DMS153 treated with DMSO at 0.1 percent for 48 hours (cell line): ENCODE measurements at regions not wholly inside any gene's neighbourhood (a gene's known extent, or its start where the extent isn't known, plus 50 kb on each side); places are given as distances from the start of the nearest gene placed in this dataset.

Experiments used
- DNase-seq: peaks from one replicate; lab custom pipeline; 2025; ENCODE audit not compliant: unreplicated experiment; lab: John Stamatoyannopoulos, UW

DNA sequence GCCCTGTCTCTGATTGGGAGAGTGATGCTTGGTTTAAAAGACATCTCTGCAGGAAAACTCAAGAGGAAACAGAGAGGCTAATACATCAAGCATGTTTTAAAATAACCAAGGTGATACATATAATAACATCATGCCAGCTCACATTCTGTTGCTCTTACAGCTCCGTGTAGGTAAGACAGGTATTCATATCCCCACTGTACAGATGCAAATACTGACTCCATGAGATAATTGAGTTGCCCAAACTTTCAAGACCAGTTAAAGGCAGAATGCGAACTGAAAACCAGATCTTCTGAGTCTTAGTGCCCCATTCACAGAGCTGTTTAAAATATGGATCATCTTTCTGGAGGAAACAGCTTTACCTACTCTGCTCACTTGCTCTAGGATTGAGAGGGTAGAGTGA, 214.0 kb downstream of the PIK3R1 start:
- no peak for DNase-seq

DNA sequence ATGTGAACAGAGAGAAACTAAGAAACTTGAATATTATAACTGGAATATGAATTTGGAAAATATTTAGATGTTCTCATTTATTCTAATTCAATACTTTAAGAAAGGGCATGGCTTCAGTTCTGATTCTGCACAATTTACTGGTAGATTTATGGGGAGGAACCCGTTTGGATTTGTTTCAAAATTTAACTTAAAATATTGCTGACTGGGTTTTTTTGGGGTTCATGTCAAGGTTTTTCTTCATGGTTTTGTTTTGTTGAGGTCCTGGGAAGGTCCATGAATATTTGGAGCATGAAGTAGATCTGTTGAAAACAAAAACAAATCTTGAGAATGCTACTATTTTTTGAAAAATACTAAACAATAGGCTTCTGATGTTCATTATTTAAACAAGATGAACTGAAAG, 214.7 kb downstream of the PIK3R1 start:
- DNase-seq = no peak

DNA sequence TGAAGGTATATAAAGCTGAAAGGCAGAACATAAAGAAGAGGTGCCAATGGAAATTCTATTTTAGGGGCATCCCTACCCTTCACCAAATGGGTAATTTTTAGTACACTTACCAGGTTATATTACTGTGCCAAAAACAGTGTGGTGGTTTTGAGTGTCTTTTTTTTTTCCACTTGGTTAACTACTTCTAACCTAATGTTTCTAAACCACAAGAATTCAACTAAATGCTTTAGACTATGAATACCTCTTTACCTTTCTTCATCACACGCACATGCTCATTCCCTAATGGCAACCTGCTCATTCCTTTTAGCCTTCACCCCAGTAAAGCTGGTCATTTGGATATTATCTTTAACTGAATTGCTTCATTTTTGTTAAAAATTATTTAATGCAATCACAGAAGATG, 215.6 kb downstream of the PIK3R1 start:
- no peak for DNase-seq

DNA sequence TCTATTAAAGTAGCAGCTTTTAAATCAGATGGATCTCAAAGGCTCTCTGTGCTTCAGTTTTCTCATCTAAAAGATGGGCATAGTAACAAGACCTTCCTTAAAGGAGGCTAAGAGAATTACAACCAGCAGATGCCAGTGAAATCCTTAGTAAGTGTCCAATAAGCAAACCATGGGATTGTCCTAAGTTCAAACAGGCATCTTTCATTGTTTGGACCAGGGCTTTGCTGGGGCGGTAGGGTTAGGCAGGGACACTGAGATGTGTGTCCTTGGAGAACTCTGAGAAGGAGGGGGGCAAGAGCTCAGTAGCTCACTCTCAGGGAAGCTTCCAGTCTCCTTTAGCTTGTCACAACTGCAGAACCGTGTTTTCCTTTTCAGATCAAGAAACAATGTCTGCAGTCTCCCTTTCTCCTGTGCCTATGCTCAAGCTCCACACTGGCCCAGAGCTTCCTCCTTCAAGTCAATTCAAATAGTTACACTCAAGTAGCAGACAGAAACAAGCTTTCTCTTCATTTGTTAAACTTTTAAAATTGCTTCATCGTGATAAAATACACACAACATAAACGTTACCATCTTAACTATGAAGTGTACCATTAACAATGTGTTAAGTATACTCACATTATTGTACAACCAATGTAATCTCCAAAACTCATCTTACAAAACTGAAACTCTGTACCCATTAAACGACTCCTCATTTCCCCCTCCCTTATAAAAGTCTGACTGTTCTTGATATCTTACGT, 216.2 kb downstream of the PIK3R1 start:
- DNase-seq = no peak

DNA sequence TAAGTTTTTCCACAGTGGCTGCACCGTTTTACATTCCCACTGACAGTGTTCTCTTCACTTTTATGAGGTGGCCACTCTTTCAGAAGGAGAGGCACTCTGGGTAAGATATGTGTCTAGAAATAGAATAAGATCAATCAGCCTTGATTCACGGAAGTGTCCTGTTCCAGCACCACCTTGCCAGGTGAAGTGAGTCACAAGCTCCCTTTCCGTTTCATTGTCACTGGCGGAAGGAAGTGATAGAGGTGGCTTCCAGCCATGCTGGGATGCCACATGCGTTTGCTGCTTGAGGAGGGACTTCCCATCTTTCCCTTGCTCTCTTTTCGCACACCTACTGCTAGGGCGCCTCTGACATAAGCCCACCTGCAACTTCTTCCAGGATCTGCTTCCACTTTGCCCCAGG, 217.1 kb downstream of the PIK3R1 start:
- DNase-seq = no peak

DNA sequence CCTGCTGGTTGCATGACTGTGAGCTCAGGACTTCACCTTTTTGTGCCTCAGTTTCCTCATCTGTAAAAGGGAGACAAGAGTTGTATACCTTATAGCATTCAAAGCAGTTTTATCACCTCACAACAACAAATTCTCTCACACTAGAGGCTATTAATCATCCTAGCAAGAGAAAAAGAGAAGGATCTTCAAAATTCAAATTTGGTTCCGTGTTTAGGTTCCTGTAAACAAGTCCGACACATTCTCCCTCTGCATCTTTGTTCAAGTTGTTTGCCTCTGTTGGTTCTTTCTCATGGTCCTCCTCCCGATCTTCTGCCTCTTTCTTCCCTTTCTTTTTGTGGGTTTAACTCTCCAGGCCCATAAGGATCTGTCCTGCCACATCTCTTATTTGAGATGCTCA, 218.0 kb downstream of the PIK3R1 start:
- DNase-seq = no peak

DNA sequence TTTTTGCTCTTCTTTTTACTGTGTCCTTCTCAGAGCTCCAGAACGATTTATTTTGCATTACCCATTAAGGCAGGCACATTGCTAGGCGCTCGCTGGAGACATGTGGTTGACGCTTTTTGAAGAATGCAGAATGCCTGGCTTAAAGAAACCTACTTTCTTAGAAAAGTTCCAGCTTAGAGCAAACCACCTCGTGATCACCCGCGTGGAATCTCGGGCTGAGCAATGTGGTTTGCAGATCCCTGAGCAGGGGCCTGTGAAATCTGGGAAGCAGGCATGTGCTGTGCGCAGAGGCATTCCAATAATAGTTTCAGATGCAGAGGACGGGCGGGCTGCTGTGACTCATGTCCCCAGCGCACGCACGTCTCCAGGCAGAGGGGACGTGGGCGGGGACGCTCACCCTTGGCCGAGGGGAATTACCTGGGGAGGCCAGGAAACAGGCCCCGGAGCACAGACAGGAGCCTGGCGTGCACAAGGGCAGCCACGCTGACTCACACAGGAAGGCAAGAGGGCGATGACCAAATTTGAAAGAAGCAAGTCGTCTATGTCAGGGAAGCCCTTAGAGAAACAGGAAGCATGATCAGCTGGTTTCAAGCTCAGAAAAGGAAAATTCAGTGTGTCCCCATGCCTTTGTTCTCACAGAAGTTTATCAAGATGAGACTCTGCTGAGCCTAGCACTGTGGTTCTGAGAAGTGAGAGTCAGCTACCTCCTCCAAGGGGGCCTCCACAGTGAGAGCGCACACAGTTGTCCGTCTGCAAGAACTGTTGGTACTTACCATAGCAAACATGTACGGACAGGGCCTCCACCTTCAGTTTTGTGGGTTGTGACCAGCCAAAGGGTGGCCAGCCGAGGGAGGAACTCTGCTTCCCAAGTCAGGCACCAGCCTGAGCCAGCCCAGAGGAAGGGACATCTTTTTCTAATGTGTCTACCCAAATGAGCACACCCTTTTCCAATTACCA, 218.6 kb downstream of the PIK3R1 start:
- no peak for DNase-seq

DNA sequence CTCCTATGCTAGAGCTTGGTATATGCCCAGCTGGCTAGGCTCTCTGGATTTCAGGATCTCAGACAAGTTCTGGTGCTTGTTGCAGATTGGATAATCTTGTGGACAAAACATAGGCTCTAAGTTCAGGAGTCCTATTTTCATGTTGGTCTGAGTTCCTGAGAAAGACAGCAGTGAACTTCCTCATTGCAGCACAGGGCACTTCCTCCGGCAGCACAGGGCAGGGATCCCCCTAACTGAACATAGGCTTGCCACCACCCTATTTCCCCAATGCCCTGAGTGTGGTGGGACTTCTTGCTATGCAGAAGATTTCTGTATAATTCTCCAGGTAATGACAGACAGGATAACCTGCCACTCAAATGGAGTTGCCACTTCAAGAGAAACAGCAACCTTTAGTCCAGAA, 220.1 kb downstream of the PIK3R1 start:
- no peak for DNase-seq

DNA sequence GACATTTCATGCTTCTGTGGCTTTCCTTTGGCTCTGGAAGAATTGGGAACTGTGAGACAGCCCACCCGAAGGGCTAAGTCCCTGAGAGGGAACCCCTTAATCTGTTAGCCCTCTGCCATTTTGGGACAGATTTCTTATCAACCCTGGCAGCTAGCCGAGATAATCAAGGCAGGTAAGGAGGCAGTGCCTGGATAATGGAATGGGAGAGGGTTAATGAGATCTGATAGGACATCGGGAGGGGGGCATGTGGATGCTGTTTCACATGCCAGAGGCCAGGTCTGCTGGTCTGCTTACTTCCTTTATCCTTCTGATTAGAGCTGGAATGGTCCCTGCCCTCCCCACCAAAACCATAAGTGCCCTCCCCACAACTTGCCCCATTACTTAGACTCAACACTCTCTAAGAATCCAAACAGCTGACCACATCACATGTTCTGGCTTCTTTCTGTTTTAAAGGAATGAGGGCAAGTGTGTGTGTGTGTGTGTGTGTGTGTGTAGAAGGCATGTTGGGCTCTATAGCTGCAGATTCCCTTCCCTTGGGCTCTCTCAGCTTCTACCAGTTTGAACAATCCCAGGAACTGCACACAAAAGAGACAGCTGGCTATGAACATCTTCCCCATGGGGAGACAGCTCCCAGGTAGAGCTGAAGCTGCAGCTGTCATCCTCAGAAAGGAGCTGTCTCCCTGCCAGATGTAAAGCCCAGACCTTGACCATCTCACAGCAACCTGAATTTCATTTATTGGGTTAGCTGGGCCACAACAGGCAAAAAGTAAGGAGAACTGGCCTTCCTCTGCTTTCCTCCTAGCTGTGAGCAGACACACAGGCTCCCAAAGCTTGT, 221.3 kb downstream of the PIK3R1 start:
- no peak for DNase-seq

DNA sequence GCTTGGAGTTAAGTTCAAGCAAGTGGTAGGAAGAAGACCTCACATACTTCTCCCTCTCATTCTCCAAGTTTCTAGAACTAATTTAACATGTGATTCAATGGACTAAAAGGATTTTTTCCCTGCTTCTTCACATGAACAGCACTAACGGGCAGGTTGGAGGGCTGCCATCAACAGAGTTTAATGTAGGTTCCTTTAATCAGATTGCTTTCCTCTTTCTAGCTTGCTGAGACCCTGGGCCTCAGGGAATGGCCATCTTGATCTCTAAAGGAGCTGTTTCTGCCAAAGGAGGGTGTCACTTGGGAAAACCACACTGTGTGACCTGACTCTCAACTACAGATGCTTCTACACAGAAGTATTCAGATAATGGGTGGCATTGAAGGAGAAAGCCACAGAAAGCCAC, 223.3 kb downstream of the PIK3R1 start:
- no peak for DNase-seq

DNA sequence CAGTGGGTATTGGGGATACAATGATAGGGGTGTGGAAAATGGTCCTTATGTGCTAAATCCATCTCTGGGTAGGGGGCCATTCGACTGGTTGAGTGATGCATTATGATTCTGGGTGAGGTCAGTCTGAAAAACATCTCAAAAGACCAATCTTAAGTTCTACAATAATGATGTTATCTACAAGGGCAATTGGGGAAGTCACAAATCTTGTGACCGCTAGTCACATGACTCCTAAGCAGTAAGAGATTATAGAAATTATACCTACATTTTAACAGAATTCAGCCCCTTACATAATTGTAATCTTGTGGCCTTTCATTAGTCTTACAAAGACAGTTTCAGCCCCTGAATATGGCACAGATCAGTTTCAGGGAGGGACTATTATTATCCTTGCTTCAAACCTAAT, 224.7 kb downstream of the PIK3R1 start:
- DNase-seq = no peak

DNA sequence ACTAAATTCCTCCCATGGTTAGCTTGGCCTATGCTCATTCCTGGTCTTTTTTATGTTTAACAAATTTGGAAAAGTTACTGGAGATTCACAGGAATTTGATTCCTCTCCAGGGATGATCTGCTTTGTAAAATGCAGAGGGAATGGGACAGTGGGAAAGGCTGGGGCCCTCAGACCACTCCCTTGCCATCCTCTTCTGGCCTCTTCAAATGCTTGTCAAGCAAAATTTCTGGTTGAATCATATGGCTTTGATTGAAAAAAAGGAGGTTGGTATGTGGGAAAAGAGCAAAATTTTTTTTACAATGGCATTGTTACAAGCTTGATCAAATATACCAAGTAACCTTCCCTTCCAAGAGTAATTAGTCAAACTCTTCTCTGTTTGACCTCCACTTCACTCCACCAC, 225.1 kb downstream of the PIK3R1 start:
- DNase-seq = no peak

DNA sequence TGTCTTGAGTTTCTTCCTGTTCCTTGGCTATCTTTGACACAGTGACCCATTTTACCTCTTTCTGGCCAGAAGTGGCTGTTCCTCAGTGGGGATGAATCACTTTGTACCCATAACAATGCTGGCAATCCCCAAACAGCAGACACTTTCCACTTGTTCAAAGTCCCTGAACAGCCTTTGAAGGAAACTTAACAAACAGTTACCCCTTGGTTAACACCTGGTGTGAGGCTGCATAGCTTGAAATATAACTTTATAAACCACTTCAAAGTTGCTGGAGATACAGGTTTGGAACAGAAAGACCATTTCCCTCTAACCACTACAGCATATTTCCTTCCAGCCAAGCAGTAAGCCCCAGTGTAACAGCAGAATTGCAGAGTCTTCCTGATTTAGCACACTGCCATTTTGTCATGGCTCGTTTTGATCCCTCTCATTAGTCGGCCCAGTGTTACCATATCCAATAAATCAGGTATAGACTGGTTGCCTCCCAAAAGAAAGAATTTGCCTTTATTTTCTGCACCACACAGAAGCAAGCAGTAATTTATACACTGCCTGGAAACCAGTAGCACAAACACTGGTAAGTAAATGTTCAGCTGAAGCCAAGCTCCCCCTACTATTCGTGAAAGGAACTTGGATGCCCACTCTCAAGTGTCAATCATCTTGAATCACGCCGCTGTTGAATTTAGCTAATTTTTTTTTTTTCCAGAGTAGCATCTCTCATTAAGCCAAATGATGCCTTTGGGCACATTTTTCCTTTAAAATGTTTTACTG, 225.9 kb downstream of the PIK3R1 start:
- no peak for DNase-seq

DNA sequence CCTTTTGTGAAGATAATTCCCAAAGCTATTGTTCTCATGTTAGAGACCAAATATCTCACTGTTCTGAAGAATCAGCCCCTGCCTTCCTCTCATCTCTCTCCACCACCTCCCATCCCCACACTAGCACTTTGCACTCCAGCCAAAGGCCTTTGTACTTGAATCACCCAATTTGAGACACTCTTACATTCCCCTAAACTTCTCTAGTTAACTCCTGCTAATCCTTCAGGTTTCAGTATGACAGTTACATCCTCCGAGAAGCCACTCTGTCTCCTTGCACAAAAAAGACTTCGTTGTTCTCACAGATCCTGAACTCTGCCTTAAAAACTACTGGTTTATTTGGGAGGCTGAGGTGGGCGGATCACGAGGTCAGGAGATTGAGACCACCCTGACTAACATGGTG, 227.5 kb downstream of the PIK3R1 start:
- no peak for DNase-seq

DNA sequence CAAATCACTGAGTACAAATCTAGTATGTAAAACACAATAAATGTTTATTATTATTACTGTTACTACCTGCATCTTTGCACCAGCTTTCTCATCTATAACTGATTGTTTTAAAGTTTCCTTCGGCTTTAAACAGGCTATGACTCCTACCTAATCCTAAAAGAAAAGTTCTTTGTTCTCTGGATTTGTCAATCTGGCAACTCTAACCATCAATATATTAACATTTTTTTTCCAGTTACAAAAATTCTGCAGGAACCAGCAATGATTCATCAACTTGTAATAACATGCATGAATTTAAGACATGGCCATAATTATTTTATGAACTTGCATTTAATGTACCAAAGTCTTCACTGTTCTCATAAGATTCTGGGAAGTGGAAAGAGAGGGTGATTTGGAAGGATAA, 228.5 kb downstream of the PIK3R1 start:
- no peak for DNase-seq

DNA sequence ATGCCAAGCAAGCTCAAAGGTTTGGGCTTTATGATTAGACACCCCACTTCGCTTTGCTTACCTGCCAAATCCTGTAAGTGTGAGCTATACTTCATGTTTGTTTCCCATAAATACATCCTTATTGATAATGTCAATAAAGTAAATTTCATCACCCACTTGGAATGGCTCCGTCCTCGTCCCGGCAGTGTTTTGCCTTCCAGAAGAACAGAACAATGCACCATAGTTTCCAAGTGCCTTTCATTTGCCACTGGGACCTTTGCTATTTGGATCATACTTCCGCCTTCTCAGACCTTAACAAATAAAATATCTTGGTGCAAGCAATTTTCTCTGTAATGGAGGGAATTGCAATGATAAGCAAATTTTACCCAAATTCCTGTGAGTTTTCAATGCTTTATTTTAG, 229.3 kb downstream of the PIK3R1 start:
- DNase-seq = no peak

DNA sequence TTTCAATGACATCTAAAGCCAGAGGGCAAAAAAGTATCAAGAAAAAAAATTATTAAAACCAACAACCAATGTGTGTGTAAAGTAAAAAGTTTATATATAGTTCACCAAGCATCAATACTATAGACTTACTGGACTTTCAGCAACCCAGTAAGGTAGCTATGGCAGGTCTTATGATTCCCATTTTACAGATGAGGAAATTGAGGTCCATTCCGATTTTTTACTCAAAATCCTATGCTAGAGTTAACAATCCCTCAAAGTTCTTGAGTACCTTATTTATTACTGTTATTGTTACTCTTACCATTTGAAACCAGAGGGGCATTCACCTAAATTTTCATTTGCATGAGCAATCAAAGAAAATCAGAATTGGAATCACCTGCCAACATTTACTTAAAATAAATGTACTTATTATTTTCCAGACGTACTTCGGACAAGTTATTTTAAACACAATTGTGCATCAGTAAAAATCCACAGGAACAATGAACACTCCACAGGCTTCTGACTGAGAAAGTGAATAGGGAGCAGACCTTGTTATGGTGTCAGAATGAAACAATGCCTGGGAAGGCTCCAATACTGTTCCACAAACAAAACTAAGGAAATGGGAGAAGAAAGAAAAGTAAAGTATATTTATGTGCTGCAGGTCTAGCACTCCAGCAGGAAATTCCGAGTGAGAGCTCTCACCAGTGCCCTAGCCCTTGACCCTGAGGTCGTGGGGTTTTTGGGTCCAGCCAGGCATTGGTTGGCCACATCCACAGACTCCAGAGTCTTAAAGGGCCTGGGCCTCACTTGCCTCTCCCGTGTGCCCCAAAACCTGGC, 229.9 kb downstream of the PIK3R1 start:
- DNase-seq = no peak

DNA sequence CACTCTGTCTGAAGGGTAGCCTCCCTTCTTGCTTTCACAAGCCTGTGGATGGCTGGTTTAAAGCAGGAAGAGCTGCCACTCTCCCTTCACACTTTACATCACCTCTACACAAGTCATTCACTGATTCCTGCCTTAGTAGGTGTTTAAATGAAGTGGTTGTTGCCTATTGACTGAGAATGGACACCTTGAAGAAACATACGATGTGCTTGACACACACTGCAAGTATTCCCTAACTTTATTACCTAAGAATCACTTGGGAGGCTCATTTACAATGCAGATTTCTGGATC, 230.5 kb downstream of the PIK3R1 start:
- DNase-seq = no peak

DNA sequence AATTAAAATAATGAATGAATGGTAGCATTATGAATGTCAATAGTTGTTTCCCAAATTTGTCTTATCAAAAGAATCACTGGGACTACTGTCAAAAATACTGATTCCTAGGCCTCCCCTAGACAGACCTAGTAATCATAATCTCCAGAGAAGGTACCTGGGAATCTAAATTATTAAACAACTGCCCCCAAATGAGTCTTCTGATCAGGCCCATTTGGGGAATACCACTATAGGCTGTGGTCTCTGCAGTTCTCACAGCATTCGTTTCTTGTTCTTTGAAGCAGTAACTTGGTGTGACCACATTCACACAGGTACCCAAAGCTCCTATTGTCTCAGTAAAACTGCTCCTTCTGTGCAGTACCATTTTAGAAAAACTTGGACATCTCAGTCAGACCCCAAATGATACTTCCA, 230.9 kb downstream of the PIK3R1 start:
- no peak for DNase-seq
